Gastrocnemius medialis (tissue), 4 donors: ENCODE measurements at regions not wholly inside any gene's neighbourhood (a gene's known extent, or its start where the extent isn't known, plus 50 kb on each side); places are given as distances from the start of the nearest gene placed in this dataset.

Source experiments
- POLR2A ChIP-seq, 2 donors: fragments of 450-650 bp; IDR thresholded peaks; one replicate each; pipeline ENCODE4 v1.6.1; 2017; ENCODE audit warnings: antibody characterized with exemption in 2 of 2, mild to moderate bottlenecking in 2 of 2, moderate library complexity in 2 of 2
- TF ChIP-seq, protein P1 (sequence below), 5 experiments: fragments of 450-650 bp in 3 of 5; fragments of 200-600 bp in 2 of 5; sonication (generic) in 2 of 5; IDR thresholded peaks in 4 of 5; conservative IDR thresholded peaks in 1 of 5; 1 replicate in 4 of 5; 2 replicates in 1 of 5; pipeline ENCODE4 v1.5.1; 2016 to 2019; ENCODE audit warnings: antibody characterized with exemption in 5 of 5, mild to moderate bottlenecking in 3 of 5, moderate library complexity in 3 of 5

GRCh38 chr14:40398981-40399380 is 966.7 kb upstream of the FBXO33 start:
- TF ChIP-seq POLR2A (IDR thresholded peaks at IDR 0.05), result no peak
- TF ChIP-seq, protein P1, sequence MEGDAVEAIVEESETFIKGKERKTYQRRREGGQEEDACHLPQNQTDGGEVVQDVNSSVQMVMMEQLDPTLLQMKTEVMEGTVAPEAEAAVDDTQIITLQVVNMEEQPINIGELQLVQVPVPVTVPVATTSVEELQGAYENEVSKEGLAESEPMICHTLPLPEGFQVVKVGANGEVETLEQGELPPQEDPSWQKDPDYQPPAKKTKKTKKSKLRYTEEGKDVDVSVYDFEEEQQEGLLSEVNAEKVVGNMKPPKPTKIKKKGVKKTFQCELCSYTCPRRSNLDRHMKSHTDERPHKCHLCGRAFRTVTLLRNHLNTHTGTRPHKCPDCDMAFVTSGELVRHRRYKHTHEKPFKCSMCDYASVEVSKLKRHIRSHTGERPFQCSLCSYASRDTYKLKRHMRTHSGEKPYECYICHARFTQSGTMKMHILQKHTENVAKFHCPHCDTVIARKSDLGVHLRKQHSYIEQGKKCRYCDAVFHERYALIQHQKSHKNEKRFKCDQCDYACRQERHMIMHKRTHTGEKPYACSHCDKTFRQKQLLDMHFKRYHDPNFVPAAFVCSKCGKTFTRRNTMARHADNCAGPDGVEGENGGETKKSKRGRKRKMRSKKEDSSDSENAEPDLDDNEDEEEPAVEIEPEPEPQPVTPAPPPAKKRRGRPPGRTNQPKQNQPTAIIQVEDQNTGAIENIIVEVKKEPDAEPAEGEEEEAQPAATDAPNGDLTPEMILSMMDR (IDR thresholded peaks at IDR 0.05 in 4 of 5, conservative IDR thresholded peaks at IDR 0.05 in 1 of 5), result no peak
